ENCODE measurements at regions not wholly inside any gene's neighbourhood (a gene's known extent, or its start where the extent isn't known, plus 50 kb on each side); places are given as distances from the start of the nearest gene placed in this dataset.

DNA sequence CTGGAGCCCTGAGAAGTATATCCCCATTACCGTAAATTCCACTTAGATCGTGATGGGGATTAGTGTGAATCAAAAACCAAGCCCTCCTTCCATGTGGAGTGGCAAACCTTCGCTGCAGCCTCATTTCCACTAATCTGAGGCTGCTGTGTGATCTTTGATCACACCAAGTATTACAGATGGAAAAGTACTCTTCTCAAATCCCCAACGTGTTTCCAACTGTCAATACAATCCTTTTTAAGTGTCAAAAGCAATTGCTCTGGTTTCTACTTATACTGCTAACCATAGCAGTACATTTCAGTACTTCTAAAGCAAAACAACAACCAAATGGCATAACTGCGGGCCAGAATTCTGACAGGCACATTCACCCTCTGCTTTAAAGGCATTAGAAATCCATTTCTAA is 307.7 kb upstream of the ADAMTS16 start:
- no peak for DNase-seq (ENCODE audit: low read depth)

DNA sequence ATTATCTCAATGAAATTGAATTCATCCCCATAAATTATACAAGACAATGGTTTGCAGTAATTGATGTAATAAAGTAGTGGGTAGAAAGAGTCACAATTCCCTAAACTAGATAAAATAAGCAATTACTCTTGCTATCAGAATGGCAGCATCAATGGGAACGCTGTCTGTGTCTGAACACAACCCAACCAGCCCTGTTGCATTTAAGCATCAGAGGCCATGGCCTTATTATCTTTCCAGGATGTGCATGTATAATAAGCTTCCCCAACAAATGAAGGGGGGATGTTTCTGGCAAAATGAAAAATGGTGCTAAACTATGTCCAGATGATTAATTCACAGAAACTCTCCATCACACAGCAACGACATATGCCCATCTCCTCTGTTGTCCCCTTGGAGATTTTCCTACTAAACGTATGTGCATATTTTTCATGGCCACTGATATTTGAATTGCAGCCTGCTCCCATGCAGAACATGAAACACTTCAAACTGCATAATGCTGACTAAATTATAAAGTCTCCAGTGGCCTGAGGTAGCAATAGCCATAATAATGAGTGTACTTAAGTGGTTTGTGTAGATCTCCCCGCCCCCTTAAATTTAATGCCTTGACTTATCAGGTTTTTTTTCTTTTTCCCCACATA is 306.9 kb upstream of the ADAMTS16 start:
- no peak for DNase-seq (ENCODE audit: low read depth)

DNA sequence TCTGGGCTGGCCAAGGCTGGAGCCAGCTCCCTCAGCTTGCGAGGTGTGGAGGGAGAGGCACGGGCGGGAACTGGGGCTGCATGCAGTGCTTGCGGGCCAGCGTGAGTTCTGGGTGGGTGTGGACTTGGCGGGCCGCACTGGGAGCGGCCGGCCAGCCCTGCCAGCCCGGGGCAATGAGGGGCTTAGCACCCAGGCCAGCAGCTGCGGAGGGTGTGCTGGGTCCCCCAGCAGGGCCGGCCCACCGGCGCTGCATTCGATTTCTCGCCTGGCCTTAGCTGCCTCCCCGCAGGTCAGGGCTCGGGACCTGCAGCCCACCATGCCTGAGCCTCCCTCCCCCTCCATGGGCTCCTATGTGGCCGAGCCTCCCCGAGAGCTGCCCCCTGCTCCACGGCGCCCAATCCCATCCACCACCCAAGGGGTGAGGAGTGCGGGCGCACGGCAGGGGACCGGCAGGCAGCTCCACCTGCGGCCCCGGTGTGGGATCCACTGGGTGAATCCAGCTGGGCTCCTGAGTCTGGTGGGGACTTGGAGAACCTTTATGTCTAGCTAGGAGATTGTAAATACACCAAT is 302.6 kb upstream of the ADAMTS16 start:
- no peak for DNase-seq (ENCODE audit: low read depth)

DNA sequence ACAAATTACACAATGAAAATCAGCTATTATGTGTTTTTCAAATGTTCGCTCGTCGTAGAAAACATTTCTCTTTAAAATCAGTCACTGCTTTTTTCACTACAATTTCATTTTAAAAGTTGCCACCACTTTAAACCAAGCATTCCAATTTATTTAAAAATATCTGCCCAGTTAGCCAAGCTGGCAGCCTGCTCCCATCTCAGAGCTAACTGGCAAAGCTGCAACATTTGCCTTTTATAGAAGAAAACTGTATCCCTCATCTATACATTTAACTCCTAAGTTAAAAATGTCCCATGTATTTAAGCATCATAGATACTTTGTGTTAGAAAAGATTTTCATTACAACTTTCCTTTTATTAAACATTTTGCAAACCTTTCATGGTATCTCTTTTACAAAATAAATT is 294.9 kb upstream of the ADAMTS16 start:
- DNase-seq (ENCODE audit: low read depth) = no peak

DNA sequence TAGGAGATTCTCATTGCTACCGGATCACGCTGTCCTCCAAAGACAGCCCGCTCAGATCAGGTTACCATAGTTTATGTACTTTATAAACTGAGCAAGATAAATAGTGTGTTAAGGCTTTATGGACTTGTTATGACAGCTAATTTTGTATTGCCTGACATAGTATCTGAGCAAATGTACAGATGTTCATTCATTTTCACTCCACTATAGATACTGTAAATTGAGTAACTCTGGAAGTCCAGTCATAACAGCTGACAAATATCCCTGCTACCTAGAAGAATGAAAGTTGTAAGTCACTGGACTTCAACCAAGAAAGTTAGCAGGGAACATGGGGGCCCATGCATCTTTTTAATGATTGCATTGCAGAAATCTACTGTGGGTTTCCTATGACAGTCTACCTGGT is 292.4 kb upstream of the ADAMTS16 start:
- DNase-seq (ENCODE audit: low read depth) = no peak

DNA sequence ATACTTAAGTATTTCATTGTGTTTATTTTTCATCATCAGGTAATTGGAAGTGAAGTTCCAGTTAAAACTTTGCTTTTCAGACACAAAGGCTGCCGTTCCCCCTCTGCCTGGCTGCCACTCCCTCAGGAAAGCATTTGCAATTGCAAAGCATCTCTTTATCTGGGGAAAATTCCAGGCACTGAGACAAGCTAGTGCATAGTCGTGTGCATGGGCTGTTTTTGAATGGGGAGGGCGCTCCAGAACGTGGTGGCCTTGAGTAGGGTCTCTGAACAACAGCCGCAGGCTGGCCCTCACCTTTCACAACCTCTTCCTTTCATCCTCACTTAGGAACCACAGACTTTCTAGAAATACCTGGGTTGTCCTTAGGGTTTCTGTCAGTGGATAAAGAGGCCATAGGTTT is 285.1 kb upstream of the ADAMTS16 start:
- DNase-seq (ENCODE audit: low read depth) = no peak

DNA sequence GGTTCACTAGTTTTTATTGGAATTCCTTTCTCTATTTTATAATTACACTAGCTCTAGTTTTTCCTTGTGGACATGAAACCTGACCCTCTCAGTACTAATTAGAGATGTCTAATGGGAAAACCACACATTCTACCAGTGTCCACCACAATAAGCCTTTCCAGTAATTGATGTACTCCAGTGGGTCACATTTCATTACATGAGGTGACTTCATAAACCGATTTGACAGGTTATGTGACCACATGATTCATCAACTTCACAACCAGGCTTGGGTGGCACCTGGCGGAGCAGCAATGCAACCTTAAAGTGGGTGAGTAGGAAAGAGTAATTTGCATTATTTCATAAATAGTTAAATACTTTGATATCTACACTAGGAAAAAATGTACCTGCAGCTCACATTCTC is 284.2 kb upstream of the ADAMTS16 start:
- DNase-seq (ENCODE audit: low read depth) = no peak

DNA sequence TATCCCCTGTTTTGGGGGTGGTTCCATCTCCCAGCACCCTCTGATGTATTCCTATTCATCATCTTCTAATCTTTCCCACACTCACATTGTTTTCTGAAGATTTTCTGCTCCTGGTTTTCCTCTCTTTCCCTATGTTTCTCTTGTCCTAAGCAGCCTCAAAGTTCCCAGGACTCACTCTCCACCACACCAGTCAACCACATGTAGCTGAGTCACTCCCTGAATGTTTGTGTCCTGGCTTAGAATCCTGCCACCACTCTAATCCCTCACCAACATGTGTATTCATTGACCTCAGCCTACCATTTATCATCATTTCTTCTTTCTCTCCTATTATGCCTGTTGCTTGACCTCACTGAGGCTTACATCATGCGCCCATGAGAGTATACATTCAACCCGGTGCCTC is 282.4 kb upstream of the ADAMTS16 start:
- DNase-seq (ENCODE audit: low read depth) = no peak

DNA sequence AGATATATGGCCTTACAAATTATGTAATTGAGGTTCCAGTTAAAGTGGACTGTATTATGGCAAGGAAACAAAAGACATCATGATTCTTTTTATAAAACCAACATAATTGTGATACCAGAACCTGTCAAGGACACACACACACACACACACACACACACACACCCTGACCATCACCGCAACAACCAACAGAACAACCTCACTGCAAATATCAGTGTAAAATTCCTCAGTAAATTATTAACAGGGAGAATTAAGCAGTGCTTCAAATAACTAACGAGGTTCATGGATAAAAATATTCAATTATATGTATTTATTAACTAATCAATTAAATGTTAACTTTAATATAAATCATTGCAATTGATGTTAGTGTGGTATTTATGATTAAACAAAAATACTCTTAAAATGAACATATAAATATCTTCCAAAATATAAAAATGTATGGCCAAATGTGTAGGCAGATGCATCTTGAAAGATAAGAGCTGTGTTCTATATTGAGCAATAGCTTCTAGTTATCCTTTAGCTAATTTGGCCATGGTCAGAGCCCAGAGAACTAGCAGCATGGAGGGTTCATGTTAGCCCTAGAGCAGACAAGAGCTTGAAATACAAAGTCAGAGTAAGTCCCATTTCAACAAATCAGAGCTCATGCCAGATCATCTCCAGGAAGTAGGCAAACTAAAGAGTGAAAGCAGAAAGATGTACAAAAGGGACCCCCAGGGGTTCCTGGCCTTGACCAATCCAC is 280.5 kb upstream of the ADAMTS16 start:
- DNase-seq (ENCODE audit: low read depth) = no peak

DNA sequence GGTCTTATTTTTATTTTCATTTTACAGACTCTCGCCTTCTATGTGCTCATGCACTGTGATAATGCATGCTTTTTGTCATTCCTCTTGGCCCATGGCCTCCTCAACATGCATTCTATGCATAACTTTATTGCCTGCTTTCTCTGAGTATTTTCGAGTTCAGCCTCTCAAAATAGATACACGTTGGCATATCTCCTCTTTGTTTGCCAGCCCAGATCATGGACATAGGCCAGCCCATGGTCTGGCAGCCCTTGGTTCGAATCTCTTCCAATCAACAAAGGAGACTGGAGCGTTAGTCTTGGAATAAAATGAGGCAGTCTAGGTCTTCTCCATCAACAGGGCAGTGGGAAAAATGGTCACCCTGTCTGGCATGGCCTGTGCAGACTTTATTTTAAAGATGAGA is 279.5 kb upstream of the ADAMTS16 start:
- DNase-seq (ENCODE audit: low read depth) = no peak

DNA sequence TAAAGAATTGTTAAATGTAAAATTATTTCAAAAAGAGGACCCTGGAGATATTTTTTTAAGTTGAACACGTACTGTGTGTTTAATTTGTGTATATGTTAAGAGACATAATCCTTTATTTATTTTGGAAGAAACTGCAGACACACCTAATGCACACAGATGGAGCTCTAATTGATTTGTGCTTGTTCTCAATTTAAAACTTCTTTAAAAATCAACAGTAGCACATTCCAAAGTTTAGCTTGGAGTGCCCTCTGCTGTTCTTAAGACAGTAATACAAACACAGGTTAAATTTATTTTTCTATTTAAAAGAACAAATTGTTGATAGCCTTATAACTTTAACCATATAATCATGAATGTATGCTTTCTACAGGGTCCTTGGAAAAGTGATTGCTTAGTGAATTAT is 277.6 kb upstream of the ADAMTS16 start:
- DNase-seq (ENCODE audit: low read depth) = peak; percentile 24

DNA sequence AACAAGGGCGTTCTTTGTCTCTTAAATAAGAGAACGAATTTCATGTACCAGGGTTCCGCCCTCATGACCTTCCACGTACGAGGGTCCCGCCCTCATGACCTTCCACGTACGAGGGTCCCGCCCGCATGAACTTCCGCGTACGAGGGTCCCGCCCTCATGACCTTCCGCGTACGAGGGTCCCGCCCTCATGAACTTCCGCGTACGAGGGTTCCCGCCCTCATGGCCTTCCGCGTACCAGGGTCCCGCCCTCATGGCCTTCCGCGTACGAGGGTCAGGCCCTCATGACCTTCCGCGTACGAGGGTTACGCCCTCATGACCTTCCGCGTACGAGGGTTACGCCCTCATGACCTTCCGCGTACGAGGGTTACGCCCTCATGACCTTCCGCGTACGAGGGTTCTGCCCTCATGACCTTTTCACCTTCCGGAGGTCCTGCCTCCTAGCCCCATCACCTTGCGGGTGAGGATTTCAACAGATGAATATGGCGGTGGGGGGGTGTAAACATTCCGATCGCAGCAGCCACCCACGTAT is 273.9 kb upstream of the ADAMTS16 start:
- no peak for DNase-seq (ENCODE audit: low read depth)

DNA sequence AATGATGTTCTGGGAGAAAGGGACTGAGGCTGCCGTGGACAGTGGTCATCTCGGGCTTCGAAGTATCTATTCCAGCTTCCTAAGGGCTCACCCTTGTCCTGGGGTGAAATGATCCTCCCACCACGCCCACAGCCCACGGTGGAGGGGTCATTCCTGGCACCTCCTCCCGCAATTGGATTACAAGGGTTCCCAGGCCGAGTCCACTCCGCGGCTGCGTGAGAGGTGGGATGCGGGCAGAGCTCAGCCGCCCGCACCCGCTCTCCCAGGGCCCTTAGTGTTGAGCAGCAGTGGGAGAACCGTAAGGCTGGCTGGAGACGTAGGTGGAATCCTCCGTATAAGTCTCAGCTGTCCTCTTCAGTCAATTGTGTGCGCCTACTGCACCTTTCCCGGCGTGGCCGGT is 273.3 kb upstream of the ADAMTS16 start:
- no peak for DNase-seq (ENCODE audit: low read depth)

DNA sequence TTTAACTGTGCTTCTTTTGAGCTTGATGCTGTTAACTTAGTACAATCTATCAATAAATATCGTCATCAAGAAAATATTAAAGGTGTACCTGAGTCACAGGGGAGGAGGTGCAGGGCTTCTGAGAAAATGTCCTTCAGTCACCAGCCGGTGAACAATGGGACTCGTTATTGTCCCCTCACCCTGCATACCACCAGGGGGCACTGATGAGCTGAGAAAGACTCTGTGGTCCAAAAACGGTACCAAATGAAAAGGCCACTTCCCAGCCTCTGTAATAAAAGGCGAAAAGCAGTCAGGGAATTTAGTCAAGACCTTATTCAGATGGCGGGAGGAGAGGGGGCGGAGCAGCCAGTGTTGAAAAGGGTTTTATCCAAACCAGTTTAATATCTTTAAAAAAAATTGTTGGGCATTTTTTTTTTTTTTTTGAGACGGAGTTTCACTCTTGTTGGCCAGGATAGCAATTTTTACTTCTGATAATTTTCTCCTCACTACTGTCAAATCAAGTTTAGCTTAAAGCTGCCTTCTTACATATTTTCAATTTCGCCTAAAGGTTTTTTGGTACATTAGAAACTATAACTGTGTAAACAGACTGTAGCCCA is 271.9 kb upstream of the ADAMTS16 start:
- no peak for DNase-seq (ENCODE audit: low read depth)

DNA sequence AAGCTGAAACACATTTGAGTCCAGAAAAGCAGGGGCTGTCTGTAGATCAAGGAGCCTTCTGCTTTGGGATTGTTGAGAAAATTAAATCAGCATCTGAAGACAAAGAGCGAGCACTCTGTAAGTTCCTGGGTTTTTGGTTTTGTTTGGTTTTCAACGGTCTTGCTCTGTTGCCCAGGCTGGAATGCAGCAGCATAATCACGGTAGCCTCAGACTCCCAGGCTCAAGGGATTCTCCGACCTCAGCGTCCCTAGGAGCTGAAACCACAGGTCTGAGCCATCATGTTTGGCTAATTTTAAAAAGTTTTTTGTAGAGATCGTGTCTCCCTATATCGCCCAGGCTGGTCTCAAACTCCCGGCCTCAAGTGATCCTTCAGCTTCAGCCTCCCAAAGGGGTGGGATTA is 266.5 kb upstream of the ADAMTS16 start:
- no peak for DNase-seq (ENCODE audit: low read depth)

DNA sequence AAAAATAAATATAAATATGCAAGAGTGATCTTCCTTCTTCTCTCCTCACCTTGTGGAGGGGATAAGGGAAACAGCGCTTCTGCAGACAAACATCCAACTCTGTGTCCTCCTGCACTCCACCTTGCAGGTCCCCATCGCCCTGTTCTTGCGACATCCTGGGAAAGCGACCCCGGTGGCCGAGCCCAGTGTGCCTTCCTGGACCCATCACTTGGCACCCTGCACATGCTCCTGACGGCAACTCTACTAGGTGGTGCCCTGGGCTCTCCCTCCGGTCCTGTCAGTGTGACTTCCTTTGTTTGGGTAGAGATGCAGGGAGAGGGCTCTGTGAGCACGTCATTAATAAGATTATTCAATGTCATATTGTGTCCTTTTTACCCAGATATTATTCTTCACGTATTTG is 266.0 kb upstream of the ADAMTS16 start:
- DNase-seq (ENCODE audit: low read depth) = no peak

DNA sequence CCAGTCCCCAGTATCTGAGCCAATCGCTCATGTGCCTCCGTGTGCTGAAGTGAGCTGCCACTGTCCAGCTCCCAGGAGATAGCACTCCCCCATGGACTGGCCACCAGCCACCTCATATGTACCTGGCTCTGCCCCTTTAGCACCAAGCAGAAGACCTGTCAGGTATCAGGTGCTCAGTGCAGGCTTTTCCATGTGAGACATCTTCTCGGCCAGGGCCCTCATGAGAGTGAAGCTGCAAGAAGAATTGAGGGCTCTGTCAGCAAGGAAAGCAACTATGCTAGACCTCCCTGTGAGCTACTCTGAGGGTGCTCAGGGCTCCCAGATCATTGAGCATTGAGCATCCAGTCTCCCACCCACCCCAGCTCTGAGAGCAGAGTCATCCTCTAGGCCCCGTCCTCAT is 264.2 kb upstream of the ADAMTS16 start:
- DNase-seq (ENCODE audit: low read depth) = no peak

DNA sequence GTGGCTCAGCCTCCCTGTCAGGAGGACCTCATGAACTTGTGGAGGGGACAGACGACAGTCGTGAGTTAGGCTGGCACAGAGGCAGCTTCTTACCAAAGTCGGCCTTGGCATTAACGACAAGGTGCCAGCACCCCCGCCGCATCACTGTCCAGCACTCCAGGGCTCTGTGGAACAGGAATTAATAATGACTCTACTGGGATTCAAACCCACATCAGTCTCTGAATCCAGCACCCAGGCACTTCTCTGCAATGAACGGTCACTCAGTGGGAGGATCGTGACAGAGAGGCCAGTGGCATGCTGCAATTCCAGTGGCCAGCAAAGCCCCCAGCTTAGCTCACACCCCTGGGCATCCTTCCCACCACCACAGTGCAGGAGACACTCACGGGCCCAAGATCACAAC is 263.3 kb upstream of the ADAMTS16 start:
- no peak for DNase-seq (ENCODE audit: low read depth)

DNA sequence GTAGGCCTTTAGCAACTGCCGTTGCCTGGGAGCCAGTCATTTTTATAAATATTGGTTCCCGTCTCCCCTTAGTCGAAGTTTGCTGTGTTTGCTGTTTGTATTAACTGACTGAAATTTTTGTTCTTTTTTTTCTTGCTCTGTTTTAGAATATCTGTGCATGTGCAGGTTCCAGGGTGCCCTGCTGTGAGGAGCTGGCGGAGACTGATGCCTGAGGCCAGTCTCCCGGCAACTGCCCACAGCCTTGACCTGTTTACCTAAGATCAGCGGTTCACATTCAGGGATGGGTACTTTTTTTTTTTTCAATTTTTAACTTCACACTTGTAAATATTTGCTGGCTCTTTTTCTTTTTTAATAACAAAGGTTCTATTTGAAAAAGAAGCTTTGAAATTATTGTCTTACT is 262.6 kb upstream of the ADAMTS16 start:
- DNase-seq (ENCODE audit: low read depth) = no peak

DNA sequence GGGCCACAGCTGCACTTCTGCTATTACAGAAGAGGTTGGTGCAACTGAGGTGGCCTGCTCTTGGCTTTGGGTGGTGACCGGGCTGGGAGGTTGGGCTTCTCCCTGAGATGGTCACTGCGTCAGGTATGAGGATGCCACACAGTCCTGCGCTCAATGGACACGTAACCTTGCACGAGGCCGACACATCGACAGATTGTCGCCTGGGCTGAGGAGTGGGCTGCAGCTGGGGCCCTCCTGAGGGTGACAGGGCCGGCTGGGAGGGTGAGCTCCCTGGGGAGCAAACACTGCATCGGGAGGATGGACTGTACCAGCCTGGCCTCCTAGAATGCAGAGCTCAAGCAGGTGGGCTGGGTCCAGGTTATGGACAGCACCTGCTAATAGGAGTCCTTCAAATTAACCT is 261.1 kb upstream of the ADAMTS16 start:
- no peak for DNase-seq (ENCODE audit: low read depth)

DNA sequence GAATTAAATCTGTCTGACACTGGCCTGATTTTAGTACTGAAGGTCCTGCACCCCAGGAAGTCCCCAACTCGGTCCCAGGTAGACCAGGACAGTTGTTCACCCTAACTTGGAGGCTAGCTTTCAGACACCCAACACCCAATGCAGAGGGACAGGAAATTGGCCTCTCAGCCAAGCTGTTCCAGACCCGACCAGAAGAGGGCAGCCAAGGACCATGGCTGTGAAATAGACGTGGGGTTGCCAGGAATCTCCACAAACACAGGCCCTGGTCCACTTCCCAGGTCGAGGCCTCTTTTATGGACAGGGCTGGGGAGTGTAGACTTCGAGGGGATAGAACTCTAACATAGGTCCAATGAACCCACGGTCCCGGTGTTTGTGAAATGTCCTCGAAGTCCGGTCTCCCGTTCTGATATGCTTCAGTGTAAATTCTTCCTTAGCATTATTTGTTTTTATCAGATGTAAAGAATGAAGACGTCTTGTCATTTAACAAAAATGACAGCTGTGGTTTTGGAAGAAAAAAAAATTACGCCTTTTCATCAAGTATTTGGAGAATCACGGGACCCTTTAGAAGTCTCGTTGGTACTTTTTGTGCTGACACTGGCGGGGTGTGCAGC is 260.3 kb upstream of the ADAMTS16 start:
- peak; percentile 6 for DNase-seq (ENCODE audit: low read depth)

DNA sequence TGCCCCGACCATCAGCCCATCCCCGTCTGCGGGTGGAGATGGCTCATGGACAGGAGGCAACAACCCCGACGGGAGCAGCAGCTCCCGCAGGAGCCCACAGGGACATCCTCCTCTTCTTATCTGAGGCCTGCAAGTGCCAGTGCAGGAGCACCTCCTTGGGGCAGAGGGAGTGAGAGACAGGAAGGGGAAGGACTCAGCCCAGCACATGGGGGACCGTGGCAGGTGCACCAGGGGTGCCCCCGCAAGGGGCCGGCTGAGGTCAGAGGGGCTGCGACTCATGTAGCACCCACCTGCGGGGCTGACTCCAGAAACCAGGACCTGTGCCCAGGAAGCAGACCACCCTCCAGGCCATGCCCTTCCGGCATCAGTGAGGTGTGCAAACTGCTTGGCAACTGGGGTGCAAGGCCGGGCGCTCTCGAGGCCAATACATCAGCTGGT is 259.8 kb upstream of the ADAMTS16 start:
- DNase-seq (ENCODE audit: low read depth) = no peak

Data from HS-5 (cell line).